GM23338 (cell line): ENCODE measurements at regions not wholly inside any gene's neighbourhood (a gene's known extent, or its start where the extent isn't known, plus 50 kb on each side); places are given as distances from the start of the nearest gene placed in this dataset.

ENCODE experiments used
- ATAC-seq: fragments of 200-7000 bp; cut with Tn5 transposase; 3 replicates; pipeline ENCODE4 v1.9.1; 2020
- DNase-seq: peaks from one replicate; pipeline ENCODE4 v3.0.0-alpha.2; 2015; ENCODE audit warnings: low spot score
- H2AFZ ChIP-seq: fragments of 200-600 bp; sonication (generic); 2 replicates; pipeline ENCODE4 v1.8.0; 2016; ENCODE audit warnings: antibody characterized with exemption, mild to moderate bottlenecking, moderate library complexity
- H3F3A ChIP-seq: fragments of 200-600 bp; sonication (generic); replicated peaks from 2 replicates; pipeline ENCODE4 v1.8.0; 2017; ENCODE audit warnings: antibody characterized with exemption, mixed run types, low read depth
- H3K27ac ChIP-seq: fragments of 200-600 bp; sonication (generic); 2 replicates; pipeline ENCODE4 v1.6.1; 2016; ENCODE audit warnings: low read depth
- H3K27me3 ChIP-seq: fragments of 200-600 bp; sonication (generic); 2 replicates; pipeline ENCODE4 v1.8.0; 2016; ENCODE audit warnings: mild to moderate bottlenecking, mixed run types, moderate library complexity; ENCODE audit not compliant: insufficient read depth
- H3K36me3 ChIP-seq: fragments of 200-600 bp; sonication (generic); 2 replicates; pipeline ENCODE4 v1.8.0; 2016; ENCODE audit warnings: mild to moderate bottlenecking; ENCODE audit not compliant: insufficient read depth
- H3K4me1 ChIP-seq: fragments of 200-600 bp; sonication (generic); 2 replicates; pipeline ENCODE4 v1.8.0; 2016; ENCODE audit warnings: mild to moderate bottlenecking, moderate library complexity; ENCODE audit not compliant: insufficient read depth
- H3K4me2 ChIP-seq: fragments of 200-600 bp; sonication (generic); 2 replicates; pipeline ENCODE4 v1.7.1; 2017; ENCODE audit warnings: mixed run types
- H3K4me3 ChIP-seq: fragments of 200-600 bp; sonication (generic); 2 replicates; pipeline ENCODE4 v1.6.1; 2016; ENCODE audit warnings: mixed run types
- H3K79me2 ChIP-seq: fragments of 200-600 bp; sonication (generic); replicated peaks from 2 replicates; pipeline ENCODE4 v1.8.0; 2017; ENCODE audit warnings: mild to moderate bottlenecking; ENCODE audit not compliant: insufficient read depth
- H3K9me2 ChIP-seq: fragments of 200-600 bp; sonication (generic); 2 replicates; pipeline ENCODE4 v1.8.0; 2017; ENCODE audit not compliant: insufficient read depth
- H4K20me1 ChIP-seq: fragments of 200-600 bp; sonication (generic); replicated peaks from 2 replicates; pipeline ENCODE4 v1.8.0; 2017; ENCODE audit warnings: mild to moderate bottlenecking; ENCODE audit not compliant: insufficient read depth
- H3K27ac Mint-ChIP-seq: 2 replicates; pipeline ENCODE4 v1.8.0; 2020; ENCODE audit warnings: inconsistent platforms, mild to moderate bottlenecking, moderate library complexity, mixed read lengths
- H3K27me3 Mint-ChIP-seq: 3 replicates; pipeline ENCODE4 v1.8.0; 2022; ENCODE audit warnings: low read depth, mild to moderate bottlenecking, moderate library complexity, mixed read lengths, inconsistent platforms; ENCODE audit not compliant: insufficient read depth, poor library complexity
- H3K36me3 Mint-ChIP-seq: 3 replicates; pipeline ENCODE4 v1.8.0; 2021; ENCODE audit warnings: low read depth, mild to moderate bottlenecking, inconsistent platforms, moderate library complexity, mixed read lengths
- H3K4me1 Mint-ChIP-seq: 3 replicates; pipeline ENCODE4 v1.8.0; 2020; ENCODE audit warnings: mild to moderate bottlenecking, inconsistent platforms, mixed read lengths
- H3K4me3 Mint-ChIP-seq: 3 replicates; pipeline ENCODE4 v1.8.0; 2021; ENCODE audit warnings: moderate library complexity, mild to moderate bottlenecking, inconsistent platforms, mixed read lengths
- H3K9me3 Mint-ChIP-seq: 3 replicates; pipeline ENCODE4 v1.8.0; 2020; ENCODE audit warnings: moderate library complexity, mild to moderate bottlenecking, inconsistent platforms, mixed read lengths
- CREB1 ChIP-seq: fragments of 250-450 bp; sonication (Bioruptor Pico); IDR thresholded peaks from 2 replicates; pipeline ENCODE4 v1.5.0; 2020; ENCODE audit warnings: low read depth, mild to moderate bottlenecking, moderate library complexity
- CTCF ChIP-seq, 2 experiments: fragments of 200-600 bp in 1 of 2; sonication (generic) in 1 of 2; conservative IDR thresholded peaks; 2 replicates each; pipeline versions ENCODE4 v1.5.1 to v1.6.1; 2016 to 2017; ENCODE audit warnings: antibody characterized with exemption in 2 of 2, low read depth in 2 of 2, mild to moderate bottlenecking in 2 of 2, moderate library complexity in 1 of 2
- ETS1 ChIP-seq: IDR thresholded peaks from 2 replicates; pipeline ENCODE4 v1.6.1; 2016; ENCODE audit warnings: antibody characterized with exemption
- EZH2 ChIP-seq: fragments of 200-600 bp; sonication (generic); IDR thresholded peaks from one replicate; pipeline ENCODE4 v1.8.0; 2017; ENCODE audit warnings: antibody characterized with exemption, mild to moderate bottlenecking, low read depth; ENCODE audit not compliant: unreplicated experiment
- EZH2phosphoT487 ChIP-seq: fragments of 200-600 bp; sonication (generic); IDR thresholded peaks from one replicate; pipeline ENCODE4 v1.8.1; 2018; ENCODE audit warnings: antibody characterized with exemption; ENCODE audit not compliant: unreplicated experiment
- JUNB ChIP-seq: IDR thresholded peaks from one replicate; pipeline ENCODE4 v1.6.1; 2016; ENCODE audit warnings: antibody characterized with exemption; ENCODE audit not compliant: unreplicated experiment
- NANOG ChIP-seq: IDR thresholded peaks from 2 replicates; pipeline ENCODE4 v1.6.1; 2016; ENCODE audit warnings: antibody characterized with exemption, borderline replicate concordance
- POLR2AphosphoS5 ChIP-seq: IDR thresholded peaks from 2 replicates; pipeline ENCODE4 v1.6.1; 2016; ENCODE audit warnings: antibody characterized with exemption, low read depth
- STAT1 ChIP-seq: IDR thresholded peaks from one replicate; pipeline ENCODE4 v1.6.1; 2016; ENCODE audit warnings: antibody characterized with exemption; ENCODE audit not compliant: unreplicated experiment
- ZNF114 ChIP-seq: fragments of 250-450 bp; sonication (Bioruptor Pico); IDR thresholded peaks from 2 replicates; pipeline ENCODE4 v1.5.0; 2020; ENCODE audit warnings: mild to moderate bottlenecking, moderate library complexity
- ZNF331 ChIP-seq: fragments of 250-450 bp; sonication (Bioruptor Pico); IDR thresholded peaks from 2 replicates; pipeline ENCODE4 v1.5.0; 2020; ENCODE audit warnings: low read depth, mild to moderate bottlenecking, moderate library complexity
- ZNF462 ChIP-seq: fragments of 250-450 bp; sonication (Bioruptor Pico); IDR thresholded peaks from 2 replicates; pipeline ENCODE4 v1.5.0; 2020; ENCODE audit warnings: mild to moderate bottlenecking, moderate library complexity
- TF ChIP-seq, protein P1 (sequence below): IDR thresholded peaks from one replicate; pipeline ENCODE4 v1.6.1; 2018; ENCODE audit warnings: antibody characterized with exemption; ENCODE audit not compliant: unreplicated experiment

DNA sequence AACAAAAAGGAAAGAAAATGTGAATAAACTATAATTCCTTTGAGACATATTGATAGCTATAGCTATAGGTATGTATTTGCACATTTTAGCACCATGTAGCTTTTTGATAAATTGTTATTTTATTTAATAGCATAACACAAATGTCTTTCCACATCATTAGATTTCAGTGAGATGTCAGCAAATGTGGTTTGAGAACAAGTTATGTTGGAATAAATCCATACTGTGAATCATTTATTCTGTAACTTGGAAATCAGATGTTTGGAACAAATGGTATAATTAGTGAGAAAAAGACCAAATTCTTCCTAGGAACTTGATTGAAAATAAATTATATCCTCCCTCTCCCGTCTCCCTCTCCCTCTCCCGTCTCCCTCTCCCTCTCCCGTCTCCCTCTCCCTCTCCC is 62.8 kb downstream of the NABP1 start:
- peaks cover 15% of the 10 kb centered on the region; the same call in 1 of the 2 replicates for H3K9me2 ChIP-seq
- no peaks in the 10 kb centered on the region for H3K4me1 ChIP-seq
- Mint-ChIP-seq H3K9me3 (peaks cover 12% of the 10 kb centered on the region), H3K27ac (no peak overlapping the region), H3K4me1 (no peaks in the 10 kb centered on the region; the same call in 2 of the 3 replicates), H3K4me3 (no peak overlapping the region), H3K36me3 (peaks cover 9% of the 10 kb centered on the region), H3K27me3 (no peaks in the 10 kb centered on the region)
- no peaks in the 10 kb centered on the region for H3F3A ChIP-seq
- H3K36me3 ChIP-seq = no peaks in the 10 kb centered on the region
- TF ChIP-seq ETS1 (no peak), NANOG (no peak), CTCF (conservative IDR thresholded peaks at IDR 0.05; ENCODE audit: low read depth in 2 of 2) (no peak), POLR2AphosphoS5 (no peak), CREB1 (CRISPR knock-in tag) (no peak), EZH2phosphoT487 (no peak), ZNF114 (CRISPR knock-in tag) (no peak), JUNB (no peak), ZNF462 (no peak), ZNF331 (CRISPR knock-in tag) (no peak), EZH2 (no peak), STAT1 (no peak)
- TF ChIP-seq, protein P1, sequence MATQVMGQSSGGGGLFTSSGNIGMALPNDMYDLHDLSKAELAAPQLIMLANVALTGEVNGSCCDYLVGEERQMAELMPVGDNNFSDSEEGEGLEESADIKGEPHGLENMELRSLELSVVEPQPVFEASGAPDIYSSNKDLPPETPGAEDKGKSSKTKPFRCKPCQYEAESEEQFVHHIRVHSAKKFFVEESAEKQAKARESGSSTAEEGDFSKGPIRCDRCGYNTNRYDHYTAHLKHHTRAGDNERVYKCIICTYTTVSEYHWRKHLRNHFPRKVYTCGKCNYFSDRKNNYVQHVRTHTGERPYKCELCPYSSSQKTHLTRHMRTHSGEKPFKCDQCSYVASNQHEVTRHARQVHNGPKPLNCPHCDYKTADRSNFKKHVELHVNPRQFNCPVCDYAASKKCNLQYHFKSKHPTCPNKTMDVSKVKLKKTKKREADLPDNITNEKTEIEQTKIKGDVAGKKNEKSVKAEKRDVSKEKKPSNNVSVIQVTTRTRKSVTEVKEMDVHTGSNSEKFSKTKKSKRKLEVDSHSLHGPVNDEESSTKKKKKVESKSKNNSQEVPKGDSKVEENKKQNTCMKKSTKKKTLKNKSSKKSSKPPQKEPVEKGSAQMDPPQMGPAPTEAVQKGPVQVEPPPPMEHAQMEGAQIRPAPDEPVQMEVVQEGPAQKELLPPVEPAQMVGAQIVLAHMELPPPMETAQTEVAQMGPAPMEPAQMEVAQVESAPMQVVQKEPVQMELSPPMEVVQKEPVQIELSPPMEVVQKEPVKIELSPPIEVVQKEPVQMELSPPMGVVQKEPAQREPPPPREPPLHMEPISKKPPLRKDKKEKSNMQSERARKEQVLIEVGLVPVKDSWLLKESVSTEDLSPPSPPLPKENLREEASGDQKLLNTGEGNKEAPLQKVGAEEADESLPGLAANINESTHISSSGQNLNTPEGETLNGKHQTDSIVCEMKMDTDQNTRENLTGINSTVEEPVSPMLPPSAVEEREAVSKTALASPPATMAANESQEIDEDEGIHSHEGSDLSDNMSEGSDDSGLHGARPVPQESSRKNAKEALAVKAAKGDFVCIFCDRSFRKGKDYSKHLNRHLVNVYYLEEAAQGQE = no peak
- no peak overlapping the region for H3K27ac ChIP-seq
- DNase-seq = no peak
- H2AFZ ChIP-seq = no peak overlapping the region
- ATAC-seq = no peak
- no peaks in the 10 kb centered on the region for H4K20me1 ChIP-seq
- H3K79me2 ChIP-seq = no peaks in the 10 kb centered on the region
- H3K4me2 ChIP-seq = no peak overlapping the region
- H3K4me3 ChIP-seq = no peak overlapping the region
- no peaks in the 10 kb centered on the region for H3K27me3 ChIP-seq
